ENCODE measurements at regions not wholly inside any gene's neighbourhood (a gene's known extent, or its start where the extent isn't known, plus 50 kb on each side); places are given as distances from the start of the nearest gene placed in this dataset.

DNA sequence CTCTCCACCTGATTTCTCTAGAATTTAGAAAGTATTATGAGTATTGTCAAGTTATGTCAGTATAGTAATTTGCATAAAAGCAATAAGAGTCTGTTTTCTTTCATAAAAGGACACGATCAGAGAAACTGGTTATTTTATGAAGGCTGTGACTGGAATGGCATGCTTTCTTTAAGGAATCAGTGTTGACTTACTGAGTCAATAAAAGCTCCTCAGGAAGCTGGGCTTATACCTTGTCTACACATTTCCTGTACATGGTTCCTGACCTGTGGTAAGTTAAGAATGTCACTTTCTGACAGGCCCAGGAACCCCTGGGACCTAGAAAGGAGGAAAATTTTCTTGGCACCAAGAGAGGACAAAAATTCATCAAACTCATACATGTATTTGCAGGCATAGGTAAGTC lies 1224.0 kb upstream of the ADGRB3 start:
- TF ChIP-seq, protein P1, sequence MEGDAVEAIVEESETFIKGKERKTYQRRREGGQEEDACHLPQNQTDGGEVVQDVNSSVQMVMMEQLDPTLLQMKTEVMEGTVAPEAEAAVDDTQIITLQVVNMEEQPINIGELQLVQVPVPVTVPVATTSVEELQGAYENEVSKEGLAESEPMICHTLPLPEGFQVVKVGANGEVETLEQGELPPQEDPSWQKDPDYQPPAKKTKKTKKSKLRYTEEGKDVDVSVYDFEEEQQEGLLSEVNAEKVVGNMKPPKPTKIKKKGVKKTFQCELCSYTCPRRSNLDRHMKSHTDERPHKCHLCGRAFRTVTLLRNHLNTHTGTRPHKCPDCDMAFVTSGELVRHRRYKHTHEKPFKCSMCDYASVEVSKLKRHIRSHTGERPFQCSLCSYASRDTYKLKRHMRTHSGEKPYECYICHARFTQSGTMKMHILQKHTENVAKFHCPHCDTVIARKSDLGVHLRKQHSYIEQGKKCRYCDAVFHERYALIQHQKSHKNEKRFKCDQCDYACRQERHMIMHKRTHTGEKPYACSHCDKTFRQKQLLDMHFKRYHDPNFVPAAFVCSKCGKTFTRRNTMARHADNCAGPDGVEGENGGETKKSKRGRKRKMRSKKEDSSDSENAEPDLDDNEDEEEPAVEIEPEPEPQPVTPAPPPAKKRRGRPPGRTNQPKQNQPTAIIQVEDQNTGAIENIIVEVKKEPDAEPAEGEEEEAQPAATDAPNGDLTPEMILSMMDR (IDR thresholded peaks at IDR 0.05): no peak
- TF ChIP-seq POLR2A (IDR thresholded peaks at IDR 0.05): no peak
